ENCODE measurements at regions not wholly inside any gene's neighbourhood (a gene's known extent, or its start where the extent isn't known, plus 50 kb on each side); places are given as distances from the start of the nearest gene placed in this dataset.

DNA sequence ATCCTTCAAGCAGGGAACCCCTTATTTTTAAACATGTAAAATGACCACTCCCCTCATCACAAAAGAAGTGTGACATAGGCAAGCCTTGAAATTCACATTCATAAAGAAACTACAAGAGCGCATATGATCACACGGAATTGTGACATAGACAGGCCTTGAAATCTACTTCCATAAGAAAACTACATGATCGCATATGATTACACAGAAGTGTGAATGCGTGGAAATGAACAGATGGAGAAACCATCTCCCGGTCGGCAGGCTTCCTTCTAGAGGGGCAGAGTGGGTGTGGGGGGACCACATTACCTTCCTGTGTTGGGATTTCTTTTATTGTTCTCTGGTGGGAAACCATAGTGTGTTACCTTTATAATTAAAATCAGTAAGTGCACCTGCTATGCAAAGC is 285.1 kb upstream of the ADARB2 start:
- TF ChIP-seq, protein P1, sequence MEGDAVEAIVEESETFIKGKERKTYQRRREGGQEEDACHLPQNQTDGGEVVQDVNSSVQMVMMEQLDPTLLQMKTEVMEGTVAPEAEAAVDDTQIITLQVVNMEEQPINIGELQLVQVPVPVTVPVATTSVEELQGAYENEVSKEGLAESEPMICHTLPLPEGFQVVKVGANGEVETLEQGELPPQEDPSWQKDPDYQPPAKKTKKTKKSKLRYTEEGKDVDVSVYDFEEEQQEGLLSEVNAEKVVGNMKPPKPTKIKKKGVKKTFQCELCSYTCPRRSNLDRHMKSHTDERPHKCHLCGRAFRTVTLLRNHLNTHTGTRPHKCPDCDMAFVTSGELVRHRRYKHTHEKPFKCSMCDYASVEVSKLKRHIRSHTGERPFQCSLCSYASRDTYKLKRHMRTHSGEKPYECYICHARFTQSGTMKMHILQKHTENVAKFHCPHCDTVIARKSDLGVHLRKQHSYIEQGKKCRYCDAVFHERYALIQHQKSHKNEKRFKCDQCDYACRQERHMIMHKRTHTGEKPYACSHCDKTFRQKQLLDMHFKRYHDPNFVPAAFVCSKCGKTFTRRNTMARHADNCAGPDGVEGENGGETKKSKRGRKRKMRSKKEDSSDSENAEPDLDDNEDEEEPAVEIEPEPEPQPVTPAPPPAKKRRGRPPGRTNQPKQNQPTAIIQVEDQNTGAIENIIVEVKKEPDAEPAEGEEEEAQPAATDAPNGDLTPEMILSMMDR (conservative IDR thresholded peaks at IDR 0.05; ENCODE audit: low read depth, low read length) = no peak
- TF ChIP-seq EZH2 (IDR thresholded peaks at IDR 0.05; ENCODE audit: low read length, unreplicated experiment) = no peak

All from PC-3 (cell line).